KMS-11 (cell line): ENCODE measurements at regions not wholly inside any gene's neighbourhood (a gene's known extent, or its start where the extent isn't known, plus 50 kb on each side); places are given as distances from the start of the nearest gene placed in this dataset.

Experiments
- H2AFZ ChIP-seq: fragments of 200-600 bp; sonication (generic); 2 replicates; pipeline ENCODE4 v1.6.1; 2016; ENCODE audit warnings: antibody characterized with exemption, mixed run types, low read depth
- H3K27ac ChIP-seq: fragments of 200-600 bp; sonication (generic); 2 replicates; pipeline ENCODE4 v1.6.1; 2016; ENCODE audit warnings: mild to moderate bottlenecking, mixed run types
- H3K27me3 ChIP-seq: fragments of 200-600 bp; sonication (generic); 2 replicates; pipeline ENCODE4 v1.6.1; 2017; ENCODE audit warnings: mild to moderate bottlenecking, low read depth, mixed run types, moderate library complexity; ENCODE audit not compliant: insufficient read depth
- H3K36me3 ChIP-seq: fragments of 200-600 bp; sonication (generic); 2 replicates; pipeline ENCODE4 v1.6.1; 2017; ENCODE audit warnings: mild to moderate bottlenecking, mixed run types; ENCODE audit not compliant: insufficient read depth
- H3K4me1 ChIP-seq: fragments of 200-600 bp; sonication (generic); 2 replicates; pipeline ENCODE4 v1.6.1; 2016; ENCODE audit warnings: mild to moderate bottlenecking, low read depth, mixed run types; ENCODE audit not compliant: poor library complexity, severe bottlenecking
- H3K4me2 ChIP-seq: fragments of 200-600 bp; sonication (generic); 2 replicates; pipeline ENCODE4 v1.7.0; 2016; ENCODE audit warnings: mild to moderate bottlenecking, mixed run types
- H3K4me3 ChIP-seq: fragments of 200-600 bp; sonication (generic); IDR thresholded peaks from 2 replicates; pipeline ENCODE4 v1.6.1; 2017; ENCODE audit warnings: low read depth, low read length, mixed read lengths; ENCODE audit not compliant: insufficient read depth
- H3K79me2 ChIP-seq: fragments of 200-600 bp; sonication (generic); 2 replicates; pipeline ENCODE4 v1.6.1; 2016; ENCODE audit warnings: low read depth, mixed run types; ENCODE audit not compliant: insufficient read depth
- H3K9ac ChIP-seq: fragments of 200-600 bp; sonication (generic); 2 replicates; pipeline ENCODE4 v1.6.1; 2016; ENCODE audit warnings: mild to moderate bottlenecking, mixed run types
- H4K20me1 ChIP-seq: fragments of 200-600 bp; sonication (generic); 2 replicates; pipeline ENCODE4 v1.6.1; 2016; ENCODE audit warnings: mild to moderate bottlenecking, mixed run types; ENCODE audit not compliant: insufficient read depth
- CTCF ChIP-seq: fragments of 200-600 bp; sonication (generic); conservative IDR thresholded peaks from 2 replicates; pipeline ENCODE4 v1.6.1; 2017; ENCODE audit warnings: low read depth, mild to moderate bottlenecking, antibody characterized with exemption, low read length, moderate library complexity, mixed read lengths

GRCh38 chr19:28610731-28611130, 602.2 kb downstream of the UQCRFS1 start:
- no peak overlapping the region for H3K27ac ChIP-seq
- no peaks in the 10 kb centered on the region for H3K79me2 ChIP-seq
- H3K9ac ChIP-seq: no peak overlapping the region
- H3K4me2 ChIP-seq: no peak overlapping the region
- no peaks in the 10 kb centered on the region for H3K27me3 ChIP-seq
- H3K4me1 ChIP-seq: no peaks in the 10 kb centered on the region
- H3K4me3 ChIP-seq: no peak overlapping the region
- H3K36me3 ChIP-seq: no peaks in the 10 kb centered on the region
- H4K20me1 ChIP-seq: no peaks in the 10 kb centered on the region
- no peak overlapping the region for H2AFZ ChIP-seq
- no peak for TF ChIP-seq CTCF

GRCh38 chr19:28609944-28610343, 603.0 kb downstream of the UQCRFS1 start:
- no peaks in the 10 kb centered on the region for H3K79me2 ChIP-seq
- no peaks in the 10 kb centered on the region for H3K36me3 ChIP-seq
- H3K27me3 ChIP-seq: no peaks in the 10 kb centered on the region
- no peak overlapping the region for H3K9ac ChIP-seq
- H3K4me1 ChIP-seq: peaks cover 7% of the 10 kb centered on the region
- no peak overlapping the region for H3K27ac ChIP-seq
- no peak overlapping the region for H3K4me3 ChIP-seq
- H2AFZ ChIP-seq: no peak overlapping the region
- TF ChIP-seq CTCF: no peak
- H4K20me1 ChIP-seq: no peaks in the 10 kb centered on the region
- no peak overlapping the region for H3K4me2 ChIP-seq

- no peak for TF ChIP-seq CTCF
These were observed 603.7 kb downstream of the UQCRFS1 start for GRCh38 chr19:28609091-28609755.

GRCh38 chr19:28608292-28608691, 604.7 kb downstream of the UQCRFS1 start:
- no peaks in the 10 kb centered on the region for H4K20me1 ChIP-seq
- H3K79me2 ChIP-seq: no peaks in the 10 kb centered on the region
- peaks cover 24% of the 10 kb centered on the region for H3K4me1 ChIP-seq
- no peak overlapping the region for H3K4me3 ChIP-seq
- H3K9ac ChIP-seq: no peak overlapping the region
- H3K36me3 ChIP-seq: no peaks in the 10 kb centered on the region
- H3K27me3 ChIP-seq: no peaks in the 10 kb centered on the region
- no peak for TF ChIP-seq CTCF
- no peak overlapping the region for H3K27ac ChIP-seq
- no peak overlapping the region for H2AFZ ChIP-seq
- H3K4me2 ChIP-seq: no peak overlapping the region

More at GRCh38 chr19:28609091-28609755, 603.7 kb downstream of the UQCRFS1 start:
- no peaks in the 10 kb centered on the region for H3K79me2 ChIP-seq
- no peaks in the 10 kb centered on the region for H3K36me3 ChIP-seq
- no peak overlapping the region for H3K9ac ChIP-seq
- no peaks in the 10 kb centered on the region for H3K27me3 ChIP-seq
- peaks cover 14% of the 10 kb centered on the region for H3K4me1 ChIP-seq
- no peak overlapping the region for H3K4me2 ChIP-seq
- H3K4me3 ChIP-seq: no peak overlapping the region
- no peak overlapping the region for H2AFZ ChIP-seq
- no peaks in the 10 kb centered on the region for H4K20me1 ChIP-seq
- no peak overlapping the region for H3K27ac ChIP-seq
